SIG-M5 treated with dmso at 0.1 percent for 504 hours (cell line): ENCODE measurements at regions not wholly inside any gene's neighbourhood (a gene's known extent, or its start where the extent isn't known, plus 50 kb on each side); places are given as distances from the start of the nearest gene placed in this dataset.
"Not testable (repeated sequence)": the region's sequence is repeated elsewhere in the genome, so short reads cannot be mapped to it uniquely, and the experiment has no call there.

Source experiments
- DNase-seq: peaks from one replicate; lab custom pipeline; 2025; ENCODE audit not compliant: unreplicated experiment; lab: John Stamatoyannopoulos, UW

- DNase-seq = no peak
Observed at GRCh38 chr21:25489673-25490072, 117.6 kb downstream of the MRPL39 start.

GRCh38 chr21:25487046-25487594, 120.2 kb downstream of the MRPL39 start:
- DNase-seq = peak; percentile 73

GRCh38 chr21:25485914-25486313, 121.4 kb downstream of the MRPL39 start:
- no peak for DNase-seq

GRCh38 chr21:25467896-25468295, 139.4 kb downstream of the MRPL39 start:
- DNase-seq = no peak

- not testable (repeated sequence) for DNase-seq
Observed at GRCh38 chr21:25467071-25467470, 140.2 kb downstream of the MRPL39 start.

GRCh38 chr21:25466470-25466869, 140.8 kb downstream of the MRPL39 start:
- no peak for DNase-seq

- DNase-seq = no peak
Observed at GRCh38 chr21:25465263-25465662, 142.0 kb downstream of the MRPL39 start.

- DNase-seq = no peak
Observed at GRCh38 chr21:25464275-25464674, 143.0 kb downstream of the MRPL39 start.

GRCh38 chr21:25462517-25462971, 144.7 kb downstream of the MRPL39 start:
- DNase-seq = no peak

GRCh38 chr21:25461725-25462124, 145.6 kb downstream of the MRPL39 start:
- no peak for DNase-seq

GRCh38 chr21:25459993-25460392, 147.3 kb downstream of the MRPL39 start:
- no peak for DNase-seq

GRCh38 chr21:25459365-25459764, 147.9 kb downstream of the MRPL39 start:
- no peak for DNase-seq

GRCh38 chr21:25458484-25458883, 148.8 kb downstream of the MRPL39 start:
- no peak for DNase-seq

GRCh38 chr21:25457946-25458345, 149.3 kb downstream of the MRPL39 start:
- DNase-seq = no peak

- peak; percentile 88 for DNase-seq
Observed at GRCh38 chr21:25457411-25457810, 149.9 kb downstream of the MRPL39 start.

GRCh38 chr21:25456672-25457071, 150.6 kb downstream of the MRPL39 start:
- no peak for DNase-seq

- no peak for DNase-seq
Observed at GRCh38 chr21:25453524-25453923, 153.8 kb downstream of the MRPL39 start.

GRCh38 chr21:25449950-25450349, 157.3 kb downstream of the MRPL39 start:
- no peak for DNase-seq

- DNase-seq = no peak
Observed at GRCh38 chr21:25441835-25442234, 165.4 kb downstream of the MRPL39 start.

- DNase-seq = not testable (repeated sequence)
Observed at GRCh38 chr21:25437465-25437864, 169.8 kb downstream of the MRPL39 start.

GRCh38 chr21:25428537-25428936, 178.7 kb downstream of the MRPL39 start:
- no peak for DNase-seq

GRCh38 chr21:25427828-25428227, 179.5 kb downstream of the MRPL39 start:
- no peak for DNase-seq

- DNase-seq = no peak
Observed at GRCh38 chr21:25426580-25426979, 180.7 kb downstream of the MRPL39 start.
